ENCODE measurements at regions not wholly inside any gene's neighbourhood (a gene's known extent, or its start where the extent isn't known, plus 50 kb on each side); places are given as distances from the start of the nearest gene placed in this dataset.
A peak's percentile ranks its signal among the peaks of the same experiment; 100 is the strongest.
"Not testable (repeated sequence)": the region's sequence is repeated elsewhere in the genome, so short reads cannot be mapped to it uniquely, and the experiment has no call there.

DNA sequence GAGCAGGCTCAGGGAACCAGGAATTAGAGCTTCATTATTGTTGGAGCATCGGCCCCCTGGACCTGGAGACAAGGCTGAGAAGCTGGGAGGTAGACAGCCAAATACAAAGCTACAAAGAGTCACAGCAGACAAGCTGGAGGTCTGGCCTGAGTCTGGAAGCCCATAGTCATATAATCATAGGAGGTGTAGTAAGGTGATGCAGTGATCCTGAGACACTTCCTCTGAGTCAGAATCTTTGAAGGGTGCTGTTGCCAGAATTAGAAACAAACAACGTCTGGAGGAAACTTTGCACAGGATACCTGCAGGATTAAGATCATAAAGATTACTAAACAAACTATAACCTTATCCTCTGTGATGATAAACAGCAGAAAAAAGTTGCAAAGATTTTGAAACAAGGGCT lies 213.8 kb downstream of the DSC3 start:
- no peak for DNase-seq (ENCODE audit: low spot score)

DNA sequence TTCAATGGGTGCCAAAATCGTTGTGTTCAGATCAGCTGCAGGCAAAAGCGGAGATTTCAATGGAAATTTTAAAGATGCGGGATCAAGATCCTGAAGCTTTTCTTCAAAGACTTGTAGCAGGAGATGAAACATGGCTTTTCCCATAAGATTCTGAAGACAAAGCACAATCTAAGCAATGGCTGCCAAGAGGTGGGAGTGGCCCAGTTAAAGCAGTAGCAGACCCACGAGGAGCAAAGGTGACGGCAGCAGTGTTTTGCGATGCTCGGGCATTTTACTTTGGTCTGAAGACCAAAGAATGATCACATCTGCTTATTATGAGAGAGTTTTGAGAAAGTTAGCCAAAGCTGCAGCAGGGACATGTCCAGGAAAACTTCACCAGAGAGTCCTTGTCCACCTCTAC lies 222.9 kb downstream of the DSC3 start:
- DNase-seq (ENCODE audit: low spot score): no peak

DNA sequence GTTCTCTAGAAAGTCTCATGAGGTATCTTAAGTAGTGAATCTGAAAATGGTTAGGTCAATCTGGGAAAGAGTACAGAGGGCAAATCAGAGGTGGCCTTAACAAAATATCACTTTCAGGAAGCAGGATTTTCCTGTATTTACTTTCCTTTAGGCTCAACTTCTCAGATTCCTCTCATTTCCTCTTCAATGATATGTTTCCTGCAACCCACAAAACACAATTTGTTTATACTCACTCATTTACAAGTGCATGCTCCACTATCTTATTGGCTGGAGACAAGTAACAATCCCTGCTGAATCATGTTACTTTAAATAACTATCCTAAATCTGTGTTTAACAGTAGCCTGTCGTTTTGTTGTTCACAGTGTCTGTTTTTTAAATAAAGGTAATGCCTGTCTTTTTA lies 228.1 kb downstream of the DSC3 start:
- no peak for DNase-seq (ENCODE audit: low spot score)

DNA sequence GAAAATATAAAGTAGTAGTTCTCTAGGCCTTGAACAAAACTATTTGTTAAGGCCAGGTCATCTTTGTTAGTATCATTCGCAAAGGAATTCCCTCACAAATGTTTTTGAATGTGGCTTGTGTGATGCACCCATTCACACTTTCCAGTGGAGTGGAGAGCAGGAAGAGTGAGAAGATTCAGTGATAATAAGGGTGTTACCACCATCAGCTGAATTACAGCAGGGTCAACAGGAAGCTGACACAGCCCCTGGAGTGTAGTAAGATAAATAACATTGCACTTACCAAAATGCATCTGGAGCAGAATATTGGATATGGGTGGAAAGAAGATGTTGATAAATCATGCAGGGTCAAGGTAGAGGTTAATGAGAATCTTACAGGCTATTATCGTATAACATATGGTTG lies 231.0 kb downstream of the DSC3 start:
- DNase-seq (ENCODE audit: low spot score): no peak

DNA sequence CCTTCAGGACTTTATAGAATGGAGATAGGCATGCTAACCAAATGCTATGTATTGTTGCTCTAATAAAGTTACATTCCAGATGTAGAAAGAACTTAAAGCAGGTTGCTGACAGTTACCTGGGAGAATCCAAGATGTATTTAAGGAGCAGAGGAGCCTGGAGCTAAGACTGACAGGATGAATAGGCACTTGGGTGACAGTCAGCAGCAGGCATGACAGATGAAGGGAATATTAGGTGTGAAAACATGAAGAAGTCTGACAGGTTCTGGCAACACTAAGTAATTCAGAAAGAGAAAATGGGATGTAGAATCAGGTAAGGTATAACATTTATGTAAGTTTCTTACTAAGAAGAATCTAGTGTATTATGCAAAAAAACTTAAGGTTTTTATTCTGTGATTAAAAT lies 232.0 kb downstream of the DSC3 start:
- DNase-seq (ENCODE audit: low spot score): no peak

DNA sequence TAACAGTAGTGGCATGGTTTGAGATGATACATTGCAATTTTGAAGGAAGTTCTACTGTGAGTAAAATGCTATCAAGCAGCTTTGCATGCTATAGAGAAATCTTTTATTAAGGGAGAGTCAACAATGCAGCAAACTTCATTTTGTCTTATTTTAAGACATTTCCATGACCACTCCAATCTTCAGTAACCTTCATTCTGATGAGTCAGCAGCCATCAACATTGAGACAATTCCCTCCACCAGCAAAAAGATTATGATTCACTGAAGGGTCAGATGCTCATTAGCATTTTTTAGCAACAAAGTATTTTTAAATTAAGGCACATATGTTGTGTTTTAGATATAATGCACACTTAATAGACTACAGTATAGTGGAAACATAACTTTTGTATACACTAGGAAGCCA lies 235.7 kb downstream of the DSC3 start:
- no peak for DNase-seq (ENCODE audit: low spot score)

DNA sequence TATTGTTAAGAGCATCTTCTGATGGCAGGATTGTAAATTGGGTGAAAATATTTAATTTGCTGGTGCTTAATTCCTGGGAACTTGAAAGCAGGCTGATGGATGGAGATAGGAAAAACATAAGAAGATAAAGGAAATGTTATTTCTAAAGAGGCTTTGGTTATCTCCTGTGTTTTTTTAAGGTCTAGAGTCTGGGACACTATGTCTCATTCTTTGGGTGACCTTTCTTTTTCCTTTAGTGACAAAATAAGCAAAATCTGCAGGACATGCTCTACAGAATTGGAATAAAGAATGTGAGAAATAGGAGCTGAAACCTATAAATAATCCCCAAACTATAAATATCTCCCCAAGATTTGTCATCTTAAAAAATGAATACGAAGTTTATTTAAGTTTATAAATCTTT lies 241.7 kb downstream of the DSC3 start:
- DNase-seq (ENCODE audit: low spot score): no peak

DNA sequence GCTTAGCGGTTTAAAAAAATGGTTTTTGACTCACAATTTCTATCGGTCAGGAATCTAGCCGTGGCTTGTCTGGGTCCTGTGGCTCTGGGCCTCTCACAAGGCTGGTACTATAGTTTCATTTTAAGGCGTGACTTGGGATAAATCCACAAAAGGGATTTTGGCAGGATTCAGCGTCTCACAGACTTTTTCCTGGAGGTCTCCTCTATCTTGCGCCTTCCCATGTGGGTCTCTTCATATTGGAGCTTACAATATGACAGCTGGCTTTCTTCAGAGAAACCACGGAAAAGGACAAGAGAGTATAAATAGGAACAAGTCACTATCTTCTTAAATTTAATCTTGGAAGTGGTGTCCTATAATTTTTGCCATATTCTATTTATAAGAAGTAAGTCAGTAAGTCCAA lies 250.5 kb downstream of the DSC3 start:
- DNase-seq (ENCODE audit: low spot score): no peak

DNA sequence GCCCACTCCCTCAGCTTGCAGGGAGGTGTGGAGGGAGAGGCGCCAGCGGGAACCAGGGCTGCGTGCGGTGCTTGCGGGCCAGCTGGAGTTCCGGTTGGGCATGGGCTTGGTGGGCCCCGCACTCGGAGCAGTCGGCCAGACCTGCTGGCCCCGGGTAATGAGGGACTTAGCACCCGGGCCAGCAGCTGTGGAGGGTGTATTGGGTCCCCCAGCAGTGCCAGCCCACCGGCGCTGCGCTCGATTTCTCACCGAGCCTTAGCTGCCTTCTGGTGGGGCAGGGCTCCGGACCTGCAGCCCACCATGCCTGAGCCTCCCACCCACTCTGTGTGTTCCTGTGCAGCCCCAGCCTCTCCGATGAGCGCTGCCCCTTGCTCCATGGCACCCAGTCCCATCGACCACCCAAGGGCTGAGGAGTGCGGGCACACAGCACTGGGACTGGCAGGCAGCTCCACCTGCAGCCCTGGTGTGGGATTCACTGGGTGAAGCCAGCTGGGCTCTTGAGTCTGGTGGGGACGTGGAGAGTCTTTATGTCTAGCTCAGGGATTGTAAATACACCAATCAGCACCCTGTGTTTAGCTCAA lies 254.0 kb downstream of the DSC3 start:
- DNase-seq (ENCODE audit: low spot score): not testable (repeated sequence)

DNA sequence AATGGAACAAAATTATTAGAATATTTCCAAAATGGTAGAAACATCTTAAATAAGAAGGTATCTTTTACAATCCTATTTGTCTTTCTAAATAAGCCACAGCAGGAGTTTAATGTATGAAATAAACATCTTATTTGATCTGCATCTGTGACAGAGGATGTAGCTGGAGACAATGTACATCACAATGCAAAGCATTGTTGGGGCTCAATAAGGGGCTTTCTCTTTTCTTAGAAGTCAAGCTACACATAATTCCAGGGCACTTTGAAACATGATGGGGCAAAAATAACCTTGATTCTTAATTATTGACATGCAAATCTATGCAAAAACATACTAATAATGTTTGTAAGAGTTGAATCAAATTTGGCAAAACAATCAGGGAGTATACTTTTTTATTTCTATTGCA lies 255.1 kb downstream of the DSC3 start:
- DNase-seq (ENCODE audit: low spot score): no peak

DNA sequence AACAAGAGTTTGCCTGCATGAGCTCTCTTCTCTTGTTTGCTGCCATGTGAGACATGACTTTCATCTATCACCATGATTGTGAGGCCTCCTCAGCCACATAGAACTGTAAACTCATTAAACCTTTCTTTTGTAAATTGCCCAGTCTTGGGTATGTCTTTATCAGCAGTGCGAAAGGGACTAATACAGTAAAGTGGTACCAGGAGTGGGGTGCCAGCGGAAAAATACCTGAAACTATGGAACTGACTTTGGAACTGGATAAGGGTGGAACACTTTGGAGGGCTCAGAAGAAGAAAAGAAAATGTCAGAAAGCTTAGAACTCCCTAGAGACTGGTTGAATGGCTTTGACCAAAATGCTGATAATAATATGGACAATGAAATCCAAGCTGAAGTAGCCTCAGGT lies 260.9 kb downstream of the DSC3 start:
- DNase-seq (ENCODE audit: low spot score): no peak

DNA sequence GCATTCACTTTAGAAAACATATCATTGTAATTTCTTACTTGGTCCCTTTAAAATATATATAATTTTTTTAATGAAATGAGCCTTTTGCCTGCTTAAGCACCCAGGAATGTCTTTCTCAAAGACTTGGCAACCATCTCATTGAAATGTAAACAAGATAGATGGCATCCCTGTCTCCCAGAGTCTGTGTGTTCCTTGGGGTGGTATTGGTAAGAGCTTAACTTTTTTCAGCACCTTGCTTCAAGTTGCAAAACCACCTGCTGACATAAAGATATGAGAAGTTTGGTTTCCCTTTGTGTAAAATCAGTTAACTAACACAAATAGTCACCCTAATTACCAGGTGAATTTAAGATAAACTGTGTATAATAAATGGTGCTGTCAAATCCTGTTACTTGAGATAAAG lies 266.9 kb downstream of the DSC3 start:
- DNase-seq (ENCODE audit: low spot score): no peak

DNA sequence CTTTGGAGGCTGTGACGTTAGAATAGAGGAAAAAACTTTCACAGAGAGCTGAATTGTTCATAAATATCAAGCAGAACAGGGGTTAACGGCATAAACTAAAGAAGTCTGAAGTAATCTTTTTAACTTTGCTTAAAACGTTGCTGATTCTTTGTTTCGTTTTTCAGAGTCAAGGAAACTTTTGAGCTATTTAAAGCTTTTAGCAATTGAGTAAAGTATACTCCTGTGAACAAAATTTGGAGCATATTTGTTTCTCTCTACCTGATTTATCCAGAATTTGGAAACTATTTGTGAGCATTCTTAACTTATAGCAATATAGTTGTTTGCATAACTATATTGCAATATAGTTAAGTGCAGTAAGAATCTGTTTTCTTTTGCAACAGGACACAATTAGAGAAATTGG lies 270.4 kb downstream of the DSC3 start:
- DNase-seq (ENCODE audit: low spot score): not testable (repeated sequence)

DNA sequence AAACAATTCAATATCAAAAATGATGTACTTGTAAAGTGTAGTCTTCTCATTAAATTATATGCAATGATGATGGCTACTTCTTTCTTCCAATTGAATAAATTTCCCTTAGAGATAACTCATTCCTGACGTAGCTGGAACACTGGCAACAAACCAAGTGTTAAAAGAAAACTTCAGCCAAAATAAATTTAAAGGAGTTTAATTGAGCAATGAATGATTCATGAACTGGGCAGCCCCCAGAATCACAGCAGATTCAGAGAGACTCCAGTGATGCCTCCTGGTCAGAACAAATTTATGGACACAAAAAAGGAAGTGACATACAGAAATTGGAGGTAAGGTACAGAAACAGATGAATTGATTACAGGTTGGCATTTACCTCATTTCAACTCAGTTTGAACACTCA lies 276.5 kb downstream of the DSC3 start:
- DNase-seq (ENCODE audit: low spot score): no peak

DNA sequence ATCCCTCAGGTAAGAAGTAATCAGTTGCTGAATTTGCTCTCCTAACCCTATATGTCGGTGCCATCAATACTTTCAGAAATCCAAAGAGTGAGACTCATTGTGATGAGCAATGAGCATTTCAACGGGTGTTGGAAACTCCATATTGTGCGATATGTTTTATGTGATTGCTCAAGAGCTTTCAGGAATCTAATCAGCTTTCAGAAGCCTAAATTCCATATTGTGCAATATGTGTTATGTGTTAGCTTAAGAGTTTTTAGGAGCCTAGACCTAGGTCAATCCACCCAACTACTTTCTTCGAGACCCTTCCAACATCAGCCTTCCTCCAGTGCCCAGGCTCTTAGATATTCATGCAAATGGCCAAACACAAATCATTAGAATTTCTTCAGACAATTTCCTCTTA lies 277.3 kb downstream of the DSC3 start:
- DNase-seq (ENCODE audit: low spot score): no peak

DNA sequence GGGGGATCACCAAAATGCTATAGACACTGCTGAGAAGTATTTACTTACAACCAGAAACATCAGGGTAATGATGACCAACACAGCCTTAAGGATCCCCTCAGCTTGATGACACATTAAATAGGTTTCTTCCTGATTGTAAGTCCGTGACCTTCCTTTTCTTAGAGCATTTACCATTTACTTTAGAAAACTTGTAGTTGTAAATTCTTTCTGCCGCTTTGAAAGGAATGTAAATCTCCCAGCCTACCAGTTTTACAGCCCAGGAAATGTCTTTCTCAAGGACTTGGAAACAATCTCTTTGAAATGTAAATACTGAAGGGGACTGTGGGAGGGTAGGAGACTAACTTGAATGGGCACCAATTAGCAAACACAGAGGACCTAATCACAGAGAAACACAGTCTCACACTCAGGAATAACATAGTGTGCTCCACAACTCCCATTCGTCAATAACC lies 278.6 kb downstream of the DSC3 start:
- DNase-seq (ENCODE audit: low spot score): no peak

DNA sequence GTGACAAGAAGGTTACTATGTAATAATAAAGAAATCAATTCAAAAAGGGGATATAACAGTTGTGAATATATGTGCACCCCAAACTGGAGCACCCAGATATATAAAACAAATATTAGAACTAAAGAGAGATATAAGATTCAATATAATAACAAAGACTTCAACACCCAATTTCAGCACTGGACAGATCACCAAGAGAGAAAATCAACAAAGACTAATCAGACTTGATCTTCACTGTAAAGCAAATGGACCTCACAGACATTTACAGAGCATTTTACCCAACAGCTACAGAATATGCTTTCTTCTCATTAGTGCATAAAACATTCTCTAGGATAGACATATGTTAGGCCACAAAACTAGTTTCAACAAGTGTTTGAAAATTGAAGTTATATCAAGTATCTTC lies 287.7 kb downstream of the DSC3 start:
- no peak for DNase-seq (ENCODE audit: low spot score)

DNA sequence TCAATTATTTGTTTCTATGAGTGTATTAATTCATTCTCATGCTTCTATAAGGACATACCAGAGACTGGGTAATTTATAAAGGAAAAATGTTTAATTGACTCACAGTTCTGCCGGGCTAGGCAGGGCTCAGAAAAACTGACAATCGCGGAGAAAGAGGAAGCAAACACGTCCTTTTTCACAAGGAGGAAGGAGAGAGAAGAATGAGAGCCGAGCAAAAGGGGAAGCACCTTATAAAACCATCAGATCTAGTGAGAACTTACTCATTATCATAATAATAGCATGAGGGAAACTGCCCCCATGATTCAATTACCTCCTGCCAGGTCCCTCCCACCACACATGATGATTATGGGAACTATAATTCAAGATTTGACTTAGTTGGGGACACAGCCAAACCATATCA lies 294.0 kb downstream of the DSC3 start:
- no peak for DNase-seq (ENCODE audit: low spot score)

DNA sequence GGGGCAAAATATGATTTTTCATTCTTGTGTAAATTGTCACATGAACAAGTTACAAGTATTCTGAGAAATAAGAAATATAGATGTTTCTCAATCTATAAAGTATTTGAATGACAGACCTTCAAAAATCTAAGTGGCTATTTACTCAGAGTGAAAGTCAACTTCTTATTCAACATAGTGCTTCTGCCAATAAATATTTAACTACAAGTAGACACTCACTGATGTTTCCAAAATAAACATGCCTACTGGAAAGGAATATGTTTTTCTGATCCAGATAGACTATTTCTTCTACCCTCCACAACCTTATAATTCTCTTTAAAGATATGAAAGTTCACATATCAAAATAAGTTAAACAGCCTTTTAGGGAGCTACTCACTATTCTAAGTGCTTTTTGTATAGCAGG lies 296.3 kb downstream of the DSC3 start:
- DNase-seq (ENCODE audit: low spot score): no peak

DNA sequence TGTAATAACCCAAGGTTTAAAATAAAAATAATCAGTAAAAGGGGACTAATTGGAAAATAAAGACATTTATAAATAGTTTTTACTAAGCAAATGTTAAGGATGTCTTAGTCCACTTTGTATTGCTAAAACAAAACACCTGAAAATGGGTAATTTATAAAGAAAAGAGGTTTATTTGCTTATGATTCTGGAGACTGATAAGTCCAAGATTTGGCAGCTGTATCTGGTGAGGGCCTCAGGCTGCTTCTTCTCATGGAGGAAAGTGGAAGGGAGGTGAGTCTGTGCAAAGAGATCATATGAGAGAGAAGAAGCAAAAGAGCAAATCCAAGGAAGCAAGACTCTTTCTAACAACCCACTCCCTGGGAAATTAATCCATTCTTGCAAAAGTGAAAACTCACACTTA lies 299.5 kb downstream of the DSC3 start:
- no peak for DNase-seq (ENCODE audit: low spot score)

DNA sequence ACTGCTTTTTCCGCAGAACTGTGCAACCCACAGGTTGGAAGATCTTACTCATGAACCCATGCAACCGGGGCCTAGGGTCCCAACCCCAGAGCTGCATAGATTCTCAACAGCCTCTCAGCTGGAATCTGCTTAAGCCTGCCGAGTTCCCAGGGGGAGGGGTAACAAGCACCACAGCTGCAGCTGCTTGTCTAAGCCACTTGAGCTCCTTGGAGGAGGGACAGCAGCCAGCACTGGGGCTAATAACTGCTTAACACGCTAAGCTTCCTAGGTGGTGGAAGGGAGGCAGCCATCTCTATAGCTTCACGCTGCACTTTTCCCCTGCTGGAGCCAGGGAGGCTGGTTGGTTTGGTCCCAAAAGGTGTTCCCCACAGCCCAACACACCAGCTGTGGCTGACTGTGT lies 311.6 kb downstream of the DSC3 start:
- DNase-seq (ENCODE audit: low spot score): peak; percentile 58

DNA sequence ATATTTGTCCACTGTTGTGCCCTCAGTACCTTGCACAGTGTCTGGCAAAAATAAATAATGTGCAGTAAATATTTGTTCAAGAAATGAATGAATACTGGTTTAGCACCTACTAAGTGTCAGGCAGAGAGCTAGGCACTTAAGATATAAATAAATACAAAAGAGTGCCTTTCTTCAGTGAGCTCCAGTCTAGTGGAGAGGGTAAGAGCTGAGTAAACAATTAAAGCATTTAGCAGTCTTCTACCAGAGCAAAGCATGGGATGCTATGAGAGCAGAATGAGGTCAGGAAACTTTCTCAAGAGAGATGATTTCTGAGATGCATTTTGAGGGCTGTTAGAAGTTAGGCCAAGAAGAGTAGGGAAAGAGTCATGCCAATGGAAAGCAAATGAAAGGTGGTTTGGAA lies 314.7 kb downstream of the DSC3 start:
- DNase-seq (ENCODE audit: low spot score): no peak

DNA sequence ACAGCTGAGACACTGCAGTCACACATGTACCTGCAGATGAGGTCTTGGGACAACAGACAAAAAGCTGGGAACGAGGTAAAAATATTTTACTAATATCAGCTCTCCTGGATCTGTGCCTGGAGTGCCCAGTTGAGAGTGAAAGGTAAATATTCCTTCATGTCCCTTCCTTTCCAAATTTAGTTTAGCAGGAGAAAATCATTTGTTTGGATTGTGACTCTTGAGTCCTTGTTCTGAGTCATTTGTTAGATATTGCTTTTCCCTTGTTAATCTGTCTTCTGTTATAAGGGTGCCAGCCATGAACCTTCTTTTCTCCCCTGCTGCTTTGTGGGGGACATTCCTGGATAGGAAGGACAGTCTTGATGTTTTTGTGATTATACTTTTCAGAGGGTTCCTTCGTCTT lies 329.2 kb downstream of the DSC3 start:
- DNase-seq (ENCODE audit: low spot score): no peak

DNA sequence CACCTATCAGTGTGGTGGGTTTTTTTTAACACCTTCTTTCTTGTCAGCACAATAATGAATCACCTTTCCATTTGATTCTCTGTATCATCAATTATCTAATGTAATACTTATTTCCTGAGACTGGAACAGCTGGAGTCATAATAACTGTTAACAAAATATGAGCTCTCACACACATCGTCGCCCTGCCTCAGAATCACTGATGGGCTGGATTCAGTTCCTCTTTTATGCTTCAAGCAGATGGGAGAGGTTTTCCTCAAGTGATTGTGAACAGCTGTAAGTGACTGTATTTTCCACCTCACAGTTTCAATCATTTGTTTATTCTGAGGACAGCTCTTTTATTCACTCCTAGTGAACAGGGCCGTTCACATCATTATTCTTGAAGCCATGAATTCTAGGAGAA lies 330.2 kb downstream of the DSC3 start:
- no peak for DNase-seq (ENCODE audit: low spot score)

DNA sequence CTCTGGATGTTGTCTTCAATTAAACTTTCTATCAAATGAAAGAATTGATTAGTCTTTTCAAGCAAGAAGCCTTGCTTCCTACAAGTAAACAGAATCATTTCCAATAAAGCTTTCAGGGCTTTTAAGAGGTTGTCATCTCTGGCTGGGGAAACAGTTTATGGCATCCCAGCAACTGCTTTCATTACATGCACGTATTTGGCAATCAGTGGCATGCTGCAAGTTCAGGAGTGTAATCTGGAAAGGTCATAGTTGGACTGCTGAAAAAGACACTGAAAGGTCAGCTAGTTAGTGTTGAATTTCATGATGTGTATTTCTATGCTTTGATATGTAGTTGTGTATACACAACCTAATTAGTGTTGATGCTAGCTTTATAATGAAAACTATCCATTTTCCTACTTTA lies 332.9 kb downstream of the DSC3 start:
- no peak for DNase-seq (ENCODE audit: low spot score)
